ENCODE measurements at regions not wholly inside any gene's neighbourhood (a gene's known extent, or its start where the extent isn't known, plus 50 kb on each side); places are given as distances from the start of the nearest gene placed in this dataset.
A peak's percentile ranks its signal among the peaks of the same experiment; 100 is the strongest.

GRCh38 chr3:196142202-196142956 is 60.5 kb upstream of the TFRC start:
- TF ChIP-seq USF1 (IDR thresholded peaks at IDR 0.05) (no peak), CREB1 (IDR thresholded peaks at IDR 0.05; ENCODE audit: low read depth) (no peak), MAX (IDR thresholded peaks at IDR 0.05) (no peak), TAF1 (IDR thresholded peaks at IDR 0.05; ENCODE audit: low read depth) (no peak), CEBPB (IDR thresholded peaks at IDR 0.05) (0 out of 2 replicates have a peak, but pooled peaks have one; percentile 20), RAD21 (IDR thresholded peaks at IDR 0.05; ENCODE audit: low read depth) (no peak), YY1 (IDR thresholded peaks at IDR 0.05; ENCODE audit: low read depth) (no peak)
